Activated CD8-positive, alpha-beta memory T cell treated with anti-CD3 and anti-CD28 coated beads, Interleukin-2, amount 50 U/mL, for 24 hours (primary cell): ENCODE measurements at regions not wholly inside any gene's neighbourhood (a gene's known extent, or its start where the extent isn't known, plus 50 kb on each side); places are given as distances from the start of the nearest gene placed in this dataset.
"Not testable (repeated sequence)": the region's sequence is repeated elsewhere in the genome, so short reads cannot be mapped to it uniquely, and the experiment has no call there.

ENCODE experiments used
- DNase-seq: peaks from one replicate; pipeline ENCODE4 v3.0.0-alpha.2; 2020; ENCODE audit errors: extremely low read depth

GRCh38 chr5:1652873-1653697 lies 129.3 kb upstream of the LPCAT1 start:
- DNase-seq = no peak

GRCh38 chr5:1651971-1652872 lies 128.5 kb upstream of the LPCAT1 start:
- no peak for DNase-seq

- DNase-seq = no peak
Measured at GRCh38 chr5:1651250-1651649, 127.5 kb upstream of the LPCAT1 start.

- no peak for DNase-seq
Measured at GRCh38 chr5:1649554-1649953, 125.8 kb upstream of the LPCAT1 start.

- DNase-seq = no peak
Measured at GRCh38 chr5:1648806-1649205, 125.0 kb upstream of the LPCAT1 start.

- DNase-seq = no peak
Measured at GRCh38 chr5:1647580-1647979, 123.8 kb upstream of the LPCAT1 start.

GRCh38 chr5:1644810-1645571 lies 121.2 kb upstream of the LPCAT1 start:
- DNase-seq = peak; percentile 49

- DNase-seq = not testable (repeated sequence)
Measured at GRCh38 chr5:1644393-1644809, 120.6 kb upstream of the LPCAT1 start.

- no peak for DNase-seq
Measured at GRCh38 chr5:1643651-1644392, 120.1 kb upstream of the LPCAT1 start.

GRCh38 chr5:1642621-1643061 lies 118.9 kb upstream of the LPCAT1 start:
- no peak for DNase-seq

GRCh38 chr5:1642221-1642620 lies 118.5 kb upstream of the LPCAT1 start:
- no peak for DNase-seq

GRCh38 chr5:1641560-1642166 lies 117.9 kb upstream of the LPCAT1 start:
- peak; percentile 49 for DNase-seq

GRCh38 chr5:1641041-1641440 lies 117.3 kb upstream of the LPCAT1 start:
- no peak for DNase-seq

- DNase-seq = no peak
Measured at GRCh38 chr5:1640421-1640881, 116.7 kb upstream of the LPCAT1 start.

- no peak for DNase-seq
Measured at GRCh38 chr5:1639757-1640156, 116.0 kb upstream of the LPCAT1 start.

- no peak for DNase-seq
Measured at GRCh38 chr5:1638658-1639400, 115.1 kb upstream of the LPCAT1 start.

- DNase-seq = no peak
Measured at GRCh38 chr5:1637639-1638481, 114.1 kb upstream of the LPCAT1 start.

- DNase-seq = no peak
Measured at GRCh38 chr5:1636981-1637638, 113.3 kb upstream of the LPCAT1 start.
